ENCODE measurements at regions not wholly inside any gene's neighbourhood (a gene's known extent, or its start where the extent isn't known, plus 50 kb on each side); places are given as distances from the start of the nearest gene placed in this dataset.

DNA sequence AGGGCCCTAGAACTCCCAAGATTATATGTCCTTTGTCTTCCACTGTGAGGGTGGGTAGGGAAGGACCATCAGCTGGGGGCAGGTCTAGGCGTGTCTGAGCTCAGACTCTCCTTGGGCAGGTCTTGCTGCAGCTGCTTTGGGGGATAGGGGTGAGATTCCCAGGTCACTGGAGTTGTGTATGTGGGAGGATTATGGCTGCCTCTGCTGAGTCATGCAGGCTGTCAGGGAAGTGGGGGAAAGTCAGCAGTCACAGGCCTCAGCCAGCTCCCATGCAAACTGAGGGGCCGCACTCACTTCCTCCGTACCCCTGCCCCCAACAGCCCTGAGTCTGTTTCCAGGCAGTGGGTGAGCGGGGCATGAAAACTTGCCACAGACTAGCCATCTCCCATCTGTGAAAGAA, 600.8 kb downstream of the DIAPH3 start:
- H3K36me3 ChIP-seq (ENCODE audit: insufficient read depth, low read length) = no peaks in the 10 kb centered on the region
- H3F3A ChIP-seq (ENCODE audit: low read depth) = no peaks in the 10 kb centered on the region
- H3K27me3 ChIP-seq (ENCODE audit: insufficient read depth, low read length, poor library complexity, severe bottlenecking) = no peaks in the 10 kb centered on the region
- H2AFZ ChIP-seq (ENCODE audit: low read length) = no peak overlapping the region
- H3K4me1 ChIP-seq (ENCODE audit: insufficient read depth, low read length, poor library complexity, severe bottlenecking) = peaks cover 9% of the 10 kb centered on the region
- TF ChIP-seq, protein P1, sequence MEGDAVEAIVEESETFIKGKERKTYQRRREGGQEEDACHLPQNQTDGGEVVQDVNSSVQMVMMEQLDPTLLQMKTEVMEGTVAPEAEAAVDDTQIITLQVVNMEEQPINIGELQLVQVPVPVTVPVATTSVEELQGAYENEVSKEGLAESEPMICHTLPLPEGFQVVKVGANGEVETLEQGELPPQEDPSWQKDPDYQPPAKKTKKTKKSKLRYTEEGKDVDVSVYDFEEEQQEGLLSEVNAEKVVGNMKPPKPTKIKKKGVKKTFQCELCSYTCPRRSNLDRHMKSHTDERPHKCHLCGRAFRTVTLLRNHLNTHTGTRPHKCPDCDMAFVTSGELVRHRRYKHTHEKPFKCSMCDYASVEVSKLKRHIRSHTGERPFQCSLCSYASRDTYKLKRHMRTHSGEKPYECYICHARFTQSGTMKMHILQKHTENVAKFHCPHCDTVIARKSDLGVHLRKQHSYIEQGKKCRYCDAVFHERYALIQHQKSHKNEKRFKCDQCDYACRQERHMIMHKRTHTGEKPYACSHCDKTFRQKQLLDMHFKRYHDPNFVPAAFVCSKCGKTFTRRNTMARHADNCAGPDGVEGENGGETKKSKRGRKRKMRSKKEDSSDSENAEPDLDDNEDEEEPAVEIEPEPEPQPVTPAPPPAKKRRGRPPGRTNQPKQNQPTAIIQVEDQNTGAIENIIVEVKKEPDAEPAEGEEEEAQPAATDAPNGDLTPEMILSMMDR (conservative IDR thresholded peaks at IDR 0.05; ENCODE audit: low read length) = no peak
- no peak for TF ChIP-seq EZH2phosphoT487 (IDR thresholded peaks at IDR 0.05; ENCODE audit: borderline replicate concordance)
- no peak overlapping the region for H3K9ac ChIP-seq (ENCODE audit: low read depth, low read length, poor library complexity, severe bottlenecking)
- H3K4me2 ChIP-seq (ENCODE audit: low read depth, low read length, poor library complexity, severe bottlenecking) = no peak overlapping the region
- H3K4me3 ChIP-seq (ENCODE audit: low read length, poor library complexity, severe bottlenecking) = no peak overlapping the region
- H3K9me2 ChIP-seq (replicated peaks; ENCODE audit: low read depth, low read length) = no peaks in the 10 kb centered on the region
- H3K79me2 ChIP-seq (ENCODE audit: insufficient read depth, low read length) = no peaks in the 10 kb centered on the region
- H4K20me1 ChIP-seq (ENCODE audit: insufficient read depth, low read length, poor library complexity, severe bottlenecking) = no peaks in the 10 kb centered on the region
- H3K9me3 ChIP-seq (ENCODE audit: insufficient read depth, low read depth, low read length) = peaks cover 10% of the 10 kb centered on the region; the same call in 1 of the 2 replicates

DNA sequence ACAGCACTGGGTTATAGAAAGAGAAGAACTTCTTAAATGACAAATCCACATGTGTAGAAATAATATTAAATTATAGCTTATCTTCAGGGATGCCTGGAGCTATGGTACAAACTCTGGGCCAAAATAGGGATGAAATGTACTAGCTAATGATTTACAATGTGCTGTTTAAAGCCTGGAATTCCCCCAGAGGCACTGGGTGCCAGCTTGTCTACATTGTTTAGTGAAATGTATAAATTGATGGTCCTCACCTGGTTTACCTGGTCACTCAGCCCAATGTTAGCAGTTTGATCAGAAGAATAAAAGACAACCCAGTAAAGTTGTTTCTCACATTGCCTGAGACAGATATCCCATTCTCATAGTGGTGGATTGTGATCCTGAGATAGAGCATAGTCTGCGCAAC, 597.2 kb downstream of the DIAPH3 start:
- no peak for TF ChIP-seq EZH2phosphoT487 (IDR thresholded peaks at IDR 0.05; ENCODE audit: borderline replicate concordance)
- TF ChIP-seq, protein P1 (conservative IDR thresholded peaks at IDR 0.05; ENCODE audit: low read length) = no peak
- no peaks in the 10 kb centered on the region for H3F3A ChIP-seq (ENCODE audit: low read depth)

DNA sequence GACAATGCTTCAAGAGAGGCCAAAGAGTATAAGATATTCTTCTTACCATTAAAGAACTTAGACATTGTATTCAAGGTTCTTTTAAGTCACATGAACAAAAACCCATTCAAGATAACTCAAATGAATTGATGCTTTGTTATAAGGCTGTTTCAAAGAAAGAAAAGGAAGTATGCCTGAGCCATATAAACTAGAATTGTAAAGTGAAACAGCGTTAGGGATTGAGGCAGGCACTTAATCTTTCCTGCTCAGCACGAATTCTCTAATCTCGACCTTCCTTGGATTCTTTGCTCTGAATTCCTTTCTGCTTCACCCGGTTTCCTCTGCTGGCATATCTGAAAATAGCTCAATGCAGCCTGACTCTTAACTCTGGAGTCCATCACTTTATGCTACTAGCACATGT, 595.4 kb downstream of the DIAPH3 start:
- H3K4me2 ChIP-seq (ENCODE audit: low read depth, low read length, poor library complexity, severe bottlenecking) = no peak overlapping the region
- TF ChIP-seq, protein P1 (conservative IDR thresholded peaks at IDR 0.05; ENCODE audit: low read length) = no peak
- no peak for TF ChIP-seq EZH2phosphoT487 (IDR thresholded peaks at IDR 0.05; ENCODE audit: borderline replicate concordance)
- H3F3A ChIP-seq (ENCODE audit: low read depth) = no peaks in the 10 kb centered on the region
- no peaks in the 10 kb centered on the region for H3K27me3 ChIP-seq (ENCODE audit: insufficient read depth, low read length, poor library complexity, severe bottlenecking)
- H3K79me2 ChIP-seq (ENCODE audit: insufficient read depth, low read length) = no peaks in the 10 kb centered on the region
- H3K9me3 ChIP-seq (ENCODE audit: insufficient read depth, low read depth, low read length) = no peaks in the 10 kb centered on the region
- H4K20me1 ChIP-seq (ENCODE audit: insufficient read depth, low read length, poor library complexity, severe bottlenecking) = no peaks in the 10 kb centered on the region
- H3K9ac ChIP-seq (ENCODE audit: low read depth, low read length, poor library complexity, severe bottlenecking) = no peak overlapping the region
- H3K4me3 ChIP-seq (ENCODE audit: low read length, poor library complexity, severe bottlenecking) = no peak overlapping the region
- no peaks in the 10 kb centered on the region for H3K9me2 ChIP-seq (replicated peaks; ENCODE audit: low read depth, low read length)
- no peak overlapping the region for H2AFZ ChIP-seq (ENCODE audit: low read length)
- H3K4me1 ChIP-seq (ENCODE audit: insufficient read depth, low read length, poor library complexity, severe bottlenecking) = peaks cover 20% of the 10 kb centered on the region
- no peaks in the 10 kb centered on the region for H3K36me3 ChIP-seq (ENCODE audit: insufficient read depth, low read length)

More for the DNA sequence above, 597.2 kb downstream of the DIAPH3 start:
- no peak overlapping the region for H3K4me2 ChIP-seq (ENCODE audit: low read depth, low read length, poor library complexity, severe bottlenecking)
- H3K4me3 ChIP-seq (ENCODE audit: low read length, poor library complexity, severe bottlenecking) = no peak overlapping the region
- no peaks in the 10 kb centered on the region for H4K20me1 ChIP-seq (ENCODE audit: insufficient read depth, low read length, poor library complexity, severe bottlenecking)
- H3K9me3 ChIP-seq (ENCODE audit: insufficient read depth, low read depth, low read length) = peaks cover 5% of the 10 kb centered on the region; the same call in 1 of the 2 replicates
- no peak overlapping the region for H2AFZ ChIP-seq (ENCODE audit: low read length)
- no peak overlapping the region for H3K9ac ChIP-seq (ENCODE audit: low read depth, low read length, poor library complexity, severe bottlenecking)
- H3K4me1 ChIP-seq (ENCODE audit: insufficient read depth, low read length, poor library complexity, severe bottlenecking) = peaks cover 20% of the 10 kb centered on the region
- H3K27me3 ChIP-seq (ENCODE audit: insufficient read depth, low read length, poor library complexity, severe bottlenecking) = no peaks in the 10 kb centered on the region
- H3K36me3 ChIP-seq (ENCODE audit: insufficient read depth, low read length) = no peaks in the 10 kb centered on the region
- no peaks in the 10 kb centered on the region for H3K79me2 ChIP-seq (ENCODE audit: insufficient read depth, low read length)
- no peaks in the 10 kb centered on the region for H3K9me2 ChIP-seq (replicated peaks; ENCODE audit: low read depth, low read length)
